ENCODE measurements at regions not wholly inside any gene's neighbourhood (a gene's known extent, or its start where the extent isn't known, plus 50 kb on each side); places are given as distances from the start of the nearest gene placed in this dataset.
"Not testable (repeated sequence)": the region's sequence is repeated elsewhere in the genome, so short reads cannot be mapped to it uniquely, and the experiment has no call there.

GRCh38 chr2:123839326-123839725 is 185.8 kb upstream of the CNTNAP5 start:
- no peak overlapping the region for H3K4me3 ChIP-seq
- no peaks in the 10 kb centered on the region for H3K27me3 ChIP-seq
- no peak for TF ChIP-seq CTCF (IDR thresholded peaks at IDR 0.05)
- TF ChIP-seq POLR2A (IDR thresholded peaks at IDR 0.05): no peak
- intact Hi-C loops (cut with DNase I): no loop called here
- no peaks in the 10 kb centered on the region for H3K4me1 ChIP-seq
- H3K27ac ChIP-seq: no peak overlapping the region
- no peak for DNase-seq
- H3K36me3 ChIP-seq: no peaks in the 10 kb centered on the region
- peaks cover 0 to 18% (median 17%) of the 10 kb centered on the region in 3 donors for H3K9me3 ChIP-seq

GRCh38 chr2:123840016-123840415 is 185.1 kb upstream of the CNTNAP5 start:
- intact Hi-C loops (cut with DNase I): no loop called here
- TF ChIP-seq POLR2A (IDR thresholded peaks at IDR 0.05): no peak
- no peak for TF ChIP-seq CTCF (IDR thresholded peaks at IDR 0.05)
- no peak overlapping the region for H3K4me3 ChIP-seq
- no peaks in the 10 kb centered on the region for H3K27me3 ChIP-seq
- no peaks in the 10 kb centered on the region for H3K4me1 ChIP-seq
- H3K27ac ChIP-seq: no peak overlapping the region
- H3K9me3 ChIP-seq: peaks cover 0 to 18% (median 17%) of the 10 kb centered on the region in 3 donors
- no peaks in the 10 kb centered on the region for H3K36me3 ChIP-seq
- no peak for DNase-seq

GRCh38 chr2:123840574-123840973 is 184.5 kb upstream of the CNTNAP5 start:
- intact Hi-C loops (cut with DNase I): no loop called here
- Histone ChIP-seq H3K4me3 (no peak overlapping the region), H3K27ac (no peak overlapping the region), H3K9me3 (peaks cover 0 to 18% (median 17%) of the 10 kb centered on the region in 3 donors), H3K27me3 (no peaks in the 10 kb centered on the region), H3K36me3 (no peaks in the 10 kb centered on the region), H3K4me1 (no peaks in the 10 kb centered on the region)
- WGBS, 2 donors: 47 to 61% methylated on average over 3 of the region's 3 CpGs
- TF ChIP-seq CTCF (IDR thresholded peaks at IDR 0.05) (no peak), POLR2A (IDR thresholded peaks at IDR 0.05) (no peak)
- DNase-seq: no peak

GRCh38 chr2:123851281-123851680 is 173.8 kb upstream of the CNTNAP5 start:
- TF ChIP-seq POLR2A (IDR thresholded peaks at IDR 0.05): no peak
- TF ChIP-seq CTCF (IDR thresholded peaks at IDR 0.05): no peak
- Histone ChIP-seq H3K4me1 (no peaks in the 10 kb centered on the region), H3K36me3 (no peaks in the 10 kb centered on the region), H3K27ac (no peak overlapping the region), H3K4me3 (no peak overlapping the region), H3K27me3 (no peaks in the 10 kb centered on the region), H3K9me3 (peaks cover 0 to 16% (median 0%) of the 10 kb centered on the region in 3 donors)
- intact Hi-C loops (cut with DNase I): no loop called here
- WGBS, 2 donors: 16 to 22% methylated on average over 1 of the region's 1 CpG
- no peak for DNase-seq

- Histone ChIP-seq H3K36me3 (no peaks in the 10 kb centered on the region), H3K4me3 (no peak overlapping the region), H3K9me3 (peaks cover 0 to 32% (median 0%) of the 10 kb centered on the region in 3 donors), H3K27me3 (no peaks in the 10 kb centered on the region), H3K27ac (no peak overlapping the region), H3K4me1 (no peaks in the 10 kb centered on the region)
- intact Hi-C loops (cut with DNase I): no loop called here
- DNase-seq: no peak
- TF ChIP-seq CTCF (IDR thresholded peaks at IDR 0.05) (no peak), POLR2A (IDR thresholded peaks at IDR 0.05) (no peak)
- 21 to 25% methylated on average over 1 of the region's 1 CpG for WGBS, 2 donors
Observed at GRCh38 chr2:123853161-123853560, 171.9 kb upstream of the CNTNAP5 start.

- peaks cover 0 to 41% (median 0%) of the 10 kb centered on the region in 3 donors for H3K9me3 ChIP-seq
- H3K4me3 ChIP-seq; H3K27ac ChIP-seq; H3K36me3 ChIP-seq; H3K27me3 ChIP-seq; DNase-seq; H3K4me1 ChIP-seq; intact Hi-C loops (cut with DNase I): not testable (repeated sequence)
Observed at GRCh38 chr2:123859031-123859430, 166.1 kb upstream of the CNTNAP5 start.

All from esophagus squamous epithelium (tissue), 5 donors.